HCT116 (cell line): ENCODE measurements at regions not wholly inside any gene's neighbourhood (a gene's known extent, or its start where the extent isn't known, plus 50 kb on each side); places are given as distances from the start of the nearest gene placed in this dataset.

Experiments
- ATAC-seq: fragments of 200-7000 bp; cut with Tn5 transposase; 2 replicates; pipeline ENCODE4 v1.9.1; 2020; ENCODE audit warnings: mild to moderate bottlenecking, moderate library complexity
- BruUV-seq: library from RNA; stranded (reverse); fragments of 400-500 nt; replicated peaks from 2 replicates; lab custom pipeline; 2021; lab: Mats Ljungman, UMichigan
- CTCF ChIA-PET: fragments of 300-600 bp; sonication (Branson Sonifier 250); formaldehyde crosslinking; loops from one replicate; lab custom pipeline; 2021; ENCODE audit warnings: antibody characterized with exemption; lab: Charles Lee
- POLR2A ChIA-PET: fragments of 300-600, 350-600 bp; sonication (Branson Sonifier 250); formaldehyde crosslinking; loops from one replicate; lab custom pipeline; 2021; ENCODE audit warnings: antibody characterized with exemption; lab: Charles Lee
- RAD21 ChIA-PET, 2 experiments: fragments of 300-600 bp; sonication (Branson Sonifier 250); formaldehyde crosslinking; loops; one replicate each; lab custom pipeline; 2023; ENCODE audit warnings: low total read pairs in 2 of 2; ENCODE audit not compliant: uncharacterized antibody in 2 of 2, unreplicated experiment in 2 of 2, low non-redundant PET in 1 of 2; lab: Charles Lee
- DNase-seq: peaks from one replicate; pipeline ENCODE4 v3.0.0-alpha.2; 2010; ENCODE audit warnings: low read depth, low spot score
- H2AFZ ChIP-seq: fragments of 200-600 bp; shearing (Covaris generic), sonication (generic); 2 replicates; pipeline ENCODE4 v1.6.1; 2017; ENCODE audit warnings: low read depth, mixed run types, mixed read lengths, antibody characterized with exemption, low read length; ENCODE audit not compliant: poor library complexity, severe bottlenecking
- H3K27ac ChIP-seq: 2 replicates; pipeline ENCODE4 v1.5.1; 2012; ENCODE audit warnings: low read depth, low read length
- H3K27me3 ChIP-seq: fragments of 200-600 bp; sonication (generic); 2 replicates; pipeline ENCODE4 v1.6.1; 2016; ENCODE audit warnings: mixed run types, low read length, mixed read lengths; ENCODE audit not compliant: insufficient read depth
- H3K36me3 ChIP-seq, 2 experiments: fragments of 200-500 bp in 1 of 2; fragments of 200-600 bp in 1 of 2; sonication (Bioruptor generic) in 1 of 2; sonication (generic) in 1 of 2; 2 replicates each; pipeline versions ENCODE4 v1.5.1 to v1.6.1; 2014 to 2016; ENCODE audit warnings: low read length in 2 of 2, inconsistent platforms in 1 of 2, mixed read lengths in 1 of 2, mixed run types in 1 of 2; ENCODE audit not compliant: insufficient read depth in 2 of 2, control insufficient read depth in 1 of 2
- H3K4me1 ChIP-seq, 2 experiments: fragments of 200-600 bp in 1 of 2; sonication (generic) in 1 of 2; 2 replicates each; pipeline versions ENCODE4 v1.5.1 to v1.6.1; 2012 to 2017; ENCODE audit warnings: low read length in 2 of 2, inconsistent platforms in 1 of 2, mild to moderate bottlenecking in 1 of 2, mixed read lengths in 1 of 2, mixed run types in 1 of 2, moderate library complexity in 1 of 2; ENCODE audit not compliant: insufficient read depth in 2 of 2, control insufficient read depth in 1 of 2
- H3K4me2 ChIP-seq: fragments of 200-600 bp; sonication (generic); 2 replicates; pipeline ENCODE4 v1.6.1; 2017; ENCODE audit warnings: mixed run types, low read length, mixed read lengths
- H3K4me3 ChIP-seq, 2 experiments: fragments of 200-600 bp in 1 of 2; sonication (generic) in 1 of 2; replicated peaks in 1 of 2; 2 replicates each; pipeline ENCODE4 v1.5.1; 2011 to 2016; ENCODE audit warnings: low read length in 2 of 2, control low read depth in 1 of 2, low read depth in 1 of 2, mild to moderate bottlenecking in 1 of 2, mixed read lengths in 1 of 2, mixed run types in 1 of 2
- H3K79me2 ChIP-seq: fragments of 200-600 bp; sonication (generic); 2 replicates; pipeline ENCODE4 v1.6.1; 2017; ENCODE audit warnings: mild to moderate bottlenecking, mixed run types, low read length, moderate library complexity, mixed read lengths; ENCODE audit not compliant: insufficient read depth
- H3K9ac ChIP-seq: fragments of 200-600 bp; sonication (generic); 2 replicates; pipeline ENCODE4 v1.6.1; 2016; ENCODE audit warnings: low read length, mixed read lengths
- H3K9me2 ChIP-seq: fragments of 200-600 bp; sonication (generic), shearing (Covaris generic); 2 replicates; pipeline ENCODE4 v1.6.1; 2017; ENCODE audit warnings: mixed run types, mild to moderate bottlenecking, moderate library complexity; ENCODE audit not compliant: insufficient read depth
- H3K9me3 ChIP-seq, 2 experiments: fragments of 200-500 bp in 1 of 2; fragments of 200-600 bp in 1 of 2; sonication (Bioruptor generic) in 1 of 2; sonication (generic) in 1 of 2; 2 replicates each; pipeline ENCODE4 v1.6.1; 2014 to 2017; ENCODE audit warnings: low read length in 2 of 2, mixed read lengths in 2 of 2, inconsistent platforms in 1 of 2, low read depth in 1 of 2, mild to moderate bottlenecking in 1 of 2, mixed run types in 1 of 2, moderate library complexity in 1 of 2; ENCODE audit not compliant: control insufficient read depth in 1 of 2, insufficient read depth in 1 of 2
- H4K20me1 ChIP-seq: fragments of 200-600 bp; sonication (generic), shearing (Covaris generic); 2 replicates; pipeline ENCODE4 v1.6.1; 2017; ENCODE audit warnings: mixed run types, mild to moderate bottlenecking, moderate library complexity; ENCODE audit not compliant: insufficient read depth
- ATF3 ChIP-seq: IDR thresholded peaks from 2 replicates; pipeline ENCODE4 v1.6.1; 2012
- CTCF ChIP-seq, 3 experiments: fragments of 200-600 bp in 1 of 3; sonication (generic) in 1 of 3; IDR thresholded peaks in 2 of 3; conservative IDR thresholded peaks in 1 of 3; 2 replicates each; pipeline ENCODE4 v1.5.1; 2012 to 2017; ENCODE audit warnings: low read depth in 2 of 3, low read length in 2 of 3, antibody characterized with exemption in 1 of 3, borderline replicate concordance in 1 of 3, control low read depth in 1 of 3, mild to moderate bottlenecking in 1 of 3, mixed read lengths in 1 of 3, mixed run types in 1 of 3, moderate library complexity in 1 of 3; ENCODE audit not compliant: insufficient read depth in 1 of 3
- FOSL1 ChIP-seq: IDR thresholded peaks from 2 replicates; pipeline ENCODE4 v1.6.1; 2012; ENCODE audit warnings: low read depth
- POLR2A ChIP-seq: IDR thresholded peaks from 2 replicates; pipeline ENCODE4 v1.7.0; 2011; ENCODE audit warnings: borderline replicate concordance; ENCODE audit not compliant: insufficient read depth, insufficient read length; ENCODE audit errors: extremely low read depth
- SIN3A ChIP-seq: IDR thresholded peaks from 2 replicates; pipeline ENCODE4 v1.6.1; 2012; ENCODE audit warnings: low read depth
- ZBTB33 ChIP-seq: IDR thresholded peaks from 2 replicates; pipeline ENCODE4 v1.6.1; 2011; ENCODE audit warnings: mild to moderate bottlenecking, low read length, moderate library complexity; ENCODE audit not compliant: insufficient replicate concordance; ENCODE audit errors: extremely low read depth
- ZFX ChIP-seq: fragments of 450-650 bp; IDR thresholded peaks from 2 replicates; pipeline ENCODE4 v1.6.1; 2017
- intact Hi-C: fragments of 100-400 bp; cut with micrococcal nuclease; formaldehyde crosslinking; loops from 2 replicates; pipeline ENCODE4 v1.10.0; 2022

- no TSS peak for BruUV-seq
- ATAC-seq (no peak), DNase-seq (no peak)
- H3K27ac ChIP-seq: no peak overlapping the region
- H3K36me3 ChIP-seq: no peaks in the 10 kb centered on the region
- no peaks in the 10 kb centered on the region for H3K9me3 ChIP-seq
- no peak overlapping the region for H2AFZ ChIP-seq
- H4K20me1 ChIP-seq: no peaks in the 10 kb centered on the region
- POLR2A ChIA-PET: no interaction called here
- no peaks in the 10 kb centered on the region for H3K27me3 ChIP-seq
- intact Hi-C loops: no loop called here
- RAD21 ChIA-PET: no interaction called here
- H3K9ac ChIP-seq: no peak overlapping the region
- no peak overlapping the region for H3K4me2 ChIP-seq
- H3K4me3 ChIP-seq: no peak overlapping the region
- no peaks in the 10 kb centered on the region for H3K79me2 ChIP-seq
- CTCF ChIA-PET: no interaction called here
- no peaks in the 10 kb centered on the region for H3K4me1 ChIP-seq
- no peaks in the 10 kb centered on the region for H3K9me2 ChIP-seq
- TF ChIP-seq ZFX (no peak), CTCF (IDR thresholded peaks at IDR 0.05 in 2 of 3, conservative IDR thresholded peaks at IDR 0.05 in 1 of 3; ENCODE audit: borderline replicate concordance in 1 of 3, insufficient read depth in 1 of 3, low read depth in 2 of 3, low read length in 2 of 3) (no peak), SIN3A (no peak)
These were observed 423.8 kb upstream of the NRP1 start for GRCh38 chr10:33758299-33758698.

GRCh38 chr10:33754052-33754451, 419.6 kb upstream of the NRP1 start:
- RAD21 ChIA-PET: no interaction called here
- no TSS peak for BruUV-seq
- TF ChIP-seq FOSL1 (no peak), ZBTB33 (no peak), ATF3 (no peak), POLR2A (no peak)
- TF ChIP-seq, all 23 proteins: peak for 0
- H2AFZ ChIP-seq: no peak overlapping the region
- no peaks in the 10 kb centered on the region for H3K79me2 ChIP-seq
- DNase-seq (no peak), ATAC-seq (no peak)
- no peaks in the 10 kb centered on the region for H3K4me1 ChIP-seq
- H3K27ac ChIP-seq: no peak overlapping the region
- no peaks in the 10 kb centered on the region for H3K36me3 ChIP-seq
- no peak overlapping the region for H3K4me2 ChIP-seq
- H4K20me1 ChIP-seq: no peaks in the 10 kb centered on the region
- no peaks in the 10 kb centered on the region for H3K27me3 ChIP-seq
- ChIA-PET POLR2A (no interaction called here), CTCF (no interaction called here)
- H3K4me3 ChIP-seq: no peak overlapping the region
- H3K9me2 ChIP-seq: no peaks in the 10 kb centered on the region
- intact Hi-C loops: no loop called here
- no peak overlapping the region for H3K9ac ChIP-seq
- H3K9me3 ChIP-seq: no peaks in the 10 kb centered on the region
